ENCODE measurements at regions not wholly inside any gene's neighbourhood (a gene's known extent, or its start where the extent isn't known, plus 50 kb on each side); places are given as distances from the start of the nearest gene placed in this dataset.

- Histone ChIP-seq H3K9me2 (replicated peaks; ENCODE audit: low read length) (no peaks in the 10 kb centered on the region), H3K9me3 (ENCODE audit: low read length) (no peaks in the 10 kb centered on the region), H3F3A (ENCODE audit: low read length, unreplicated experiment) (no peaks in the 10 kb centered on the region), H3K4me3 (ENCODE audit: low read length) (no peak overlapping the region), H3K27me3 (ENCODE audit: low read length) (no peaks in the 10 kb centered on the region), H3K79me2 (ENCODE audit: low read length) (no peaks in the 10 kb centered on the region), H3K9ac (ENCODE audit: low read length) (no peak overlapping the region), H3K4me2 (ENCODE audit: low read length) (no peak overlapping the region), H3K4me1 (ENCODE audit: insufficient read depth, low read length) (no peaks in the 10 kb centered on the region), H3K36me3 (ENCODE audit: low read depth, low read length) (no peaks in the 10 kb centered on the region), H4K20me1 (ENCODE audit: low read length) (no peaks in the 10 kb centered on the region), H2AFZ (ENCODE audit: low read length) (no peak overlapping the region), H3K27ac (ENCODE audit: low read length) (no peak overlapping the region)
- intact Hi-C loops (cut with micrococcal nuclease): no loop called here
- DNase-seq (no peak), ATAC-seq (no peak)
- TF ChIP-seq EZH2 (IDR thresholded peaks at IDR 0.05; ENCODE audit: low read length, unreplicated experiment) (no peak), EZH2phosphoT487 (IDR thresholded peaks at IDR 0.05; ENCODE audit: borderline replicate concordance, low read length) (no peak), CTCF (conservative IDR thresholded peaks at IDR 0.05; ENCODE audit: low read depth, low read length) (no peak)
- POLR2A ChIA-PET (ENCODE audit: unreplicated experiment): no interaction called here
- CTCF ChIA-PET: no interaction called here
- no TSS peak for BruUV-seq (replicated peaks)
Measured at GRCh38 chr14:22483863-22484593, 105.0 kb downstream of the DAD1 start.

- ATAC-seq (no peak), DNase-seq (no peak)
- H3K9me2 ChIP-seq (replicated peaks; ENCODE audit: low read length): no peaks in the 10 kb centered on the region
- no peaks in the 10 kb centered on the region for H3K36me3 ChIP-seq (ENCODE audit: low read depth, low read length)
- no peak overlapping the region for H3K4me2 ChIP-seq (ENCODE audit: low read length)
- TF ChIP-seq CTCF (conservative IDR thresholded peaks at IDR 0.05; ENCODE audit: low read depth, low read length) (no peak), EZH2 (IDR thresholded peaks at IDR 0.05; ENCODE audit: low read length, unreplicated experiment) (no peak), EZH2phosphoT487 (IDR thresholded peaks at IDR 0.05; ENCODE audit: borderline replicate concordance, low read length) (no peak)
- H3K4me3 ChIP-seq (ENCODE audit: low read length): no peak overlapping the region
- CTCF ChIA-PET: no interaction called here
- POLR2A ChIA-PET (ENCODE audit: unreplicated experiment): no interaction called here
- no peaks in the 10 kb centered on the region for H3K9me3 ChIP-seq (ENCODE audit: low read length)
- no TSS peak for BruUV-seq (replicated peaks)
- no peaks in the 10 kb centered on the region for H3F3A ChIP-seq (ENCODE audit: low read length, unreplicated experiment)
- H3K9ac ChIP-seq (ENCODE audit: low read length): no peak overlapping the region
- H3K27me3 ChIP-seq (ENCODE audit: low read length): no peaks in the 10 kb centered on the region
- no peaks in the 10 kb centered on the region for H3K4me1 ChIP-seq (ENCODE audit: insufficient read depth, low read length)
- H3K79me2 ChIP-seq (ENCODE audit: low read length): no peaks in the 10 kb centered on the region
- H3K27ac ChIP-seq (ENCODE audit: low read length): no peak overlapping the region
- no peaks in the 10 kb centered on the region for H4K20me1 ChIP-seq (ENCODE audit: low read length)
- intact Hi-C loops (cut with micrococcal nuclease): no loop called here
- no peak overlapping the region for H2AFZ ChIP-seq (ENCODE audit: low read length)
Measured at GRCh38 chr14:22482782-22483553, 106.1 kb downstream of the DAD1 start.
